GM18951 (cell line): ENCODE measurements at regions not wholly inside any gene's neighbourhood (a gene's known extent, or its start where the extent isn't known, plus 50 kb on each side); places are given as distances from the start of the nearest gene placed in this dataset.

Source experiments
- POLR2A ChIP-seq: IDR thresholded peaks from 4 replicates; pipeline ENCODE4 v1.6.1; 2011; ENCODE audit warnings: mild to moderate bottlenecking; ENCODE audit not compliant: insufficient read length, insufficient read depth; ENCODE audit errors: extremely low read depth
- in situ Hi-C: fragments of 300-500 bp; cut with MboI; formaldehyde crosslinking; loops from one replicate; pipeline ENCODE4 v1.12.0; 2022; ENCODE audit warnings: low sequenced_read_pairs, mixed read lengths, inconsistent platforms; ENCODE audit not compliant: unreplicated experiment

DNA sequence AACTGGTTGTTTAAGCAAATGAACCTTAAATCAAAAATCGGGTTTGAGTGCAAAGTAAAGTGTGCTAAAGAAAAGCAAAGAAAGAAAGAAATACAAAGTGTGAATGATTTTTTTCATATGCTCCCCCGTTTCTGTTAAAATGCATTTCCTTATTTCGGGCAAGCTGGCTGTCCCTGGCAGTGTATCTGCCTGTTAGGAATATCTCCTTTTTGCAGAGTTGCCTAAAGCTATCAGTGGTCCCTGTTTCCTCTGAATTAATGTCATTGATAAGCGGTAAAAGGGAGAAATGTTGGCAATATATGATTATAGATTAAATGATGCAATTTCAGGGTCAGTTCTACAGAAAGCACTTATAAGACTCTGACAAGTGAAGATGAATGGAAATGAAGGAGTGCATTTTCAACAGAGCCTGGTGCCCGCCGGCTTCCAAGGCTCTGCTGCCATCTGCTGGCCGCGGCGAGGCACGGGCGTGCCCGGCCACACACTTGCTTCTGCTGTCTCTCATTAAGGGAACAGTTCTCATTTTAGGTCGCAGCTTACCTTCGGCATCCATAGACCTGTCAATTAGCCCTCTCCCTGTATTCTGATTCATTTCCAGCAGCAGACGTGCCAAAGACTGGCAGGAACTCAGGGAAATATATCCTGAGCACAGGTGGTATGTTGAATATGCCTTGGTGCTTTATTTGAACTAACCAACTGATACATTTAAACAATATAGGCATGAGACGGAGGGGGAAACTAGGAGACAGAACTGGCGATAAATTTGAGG, 381.9 kb downstream of the C6orf118 start:
- no peak for TF ChIP-seq POLR2A
- in situ Hi-C loops: no loop called here

DNA sequence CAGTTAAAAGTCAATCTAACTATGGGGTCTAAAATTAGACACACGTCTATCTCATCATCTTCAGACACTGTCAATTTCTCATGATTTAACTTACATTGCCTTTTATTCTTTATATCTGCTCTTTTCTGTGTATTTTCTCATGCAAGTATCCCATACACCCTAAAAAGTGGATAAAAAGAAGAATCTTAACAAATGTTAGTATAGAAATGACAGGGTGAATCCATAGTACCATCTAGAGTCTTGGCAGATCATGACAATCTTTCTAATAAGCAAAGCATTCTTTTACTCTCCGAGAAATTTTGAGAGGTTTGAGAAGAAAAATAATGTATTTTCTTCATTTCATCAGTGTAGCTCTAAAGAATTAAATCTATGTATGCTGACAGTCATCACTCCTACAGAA, 382.7 kb downstream of the C6orf118 start:
- in situ Hi-C loops: no loop called here
- TF ChIP-seq POLR2A: no peak

DNA sequence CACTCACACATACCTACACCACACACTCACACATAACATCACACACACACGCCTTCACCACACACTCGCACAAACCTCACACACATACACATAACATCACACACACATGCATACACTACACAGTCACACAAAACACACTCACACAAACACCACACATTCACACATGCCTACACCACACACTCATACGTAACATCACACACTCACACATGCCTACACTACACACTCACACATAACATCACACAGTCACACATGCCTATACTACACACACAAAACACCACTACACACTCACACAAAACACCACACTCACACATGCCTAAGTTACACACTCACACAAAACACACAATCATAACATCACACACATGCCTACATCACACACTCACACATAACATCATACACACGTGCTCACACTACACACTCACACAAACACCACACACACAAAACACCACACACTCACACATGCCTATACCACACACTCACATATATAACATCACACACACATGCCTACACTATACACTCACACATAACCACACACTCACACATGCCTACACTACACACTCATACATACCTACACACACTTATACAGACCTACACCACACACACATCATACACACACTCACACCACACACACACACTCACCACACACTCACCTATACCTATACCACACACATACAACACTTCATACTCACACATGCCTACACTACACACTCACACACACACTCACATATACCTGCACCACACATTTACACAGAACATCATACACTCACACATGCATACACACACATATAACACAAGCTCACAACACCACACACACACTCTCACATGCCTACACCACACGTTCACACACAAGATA, 383.5 kb downstream of the C6orf118 start:
- no peak for TF ChIP-seq POLR2A
- in situ Hi-C loops: no loop called here

DNA sequence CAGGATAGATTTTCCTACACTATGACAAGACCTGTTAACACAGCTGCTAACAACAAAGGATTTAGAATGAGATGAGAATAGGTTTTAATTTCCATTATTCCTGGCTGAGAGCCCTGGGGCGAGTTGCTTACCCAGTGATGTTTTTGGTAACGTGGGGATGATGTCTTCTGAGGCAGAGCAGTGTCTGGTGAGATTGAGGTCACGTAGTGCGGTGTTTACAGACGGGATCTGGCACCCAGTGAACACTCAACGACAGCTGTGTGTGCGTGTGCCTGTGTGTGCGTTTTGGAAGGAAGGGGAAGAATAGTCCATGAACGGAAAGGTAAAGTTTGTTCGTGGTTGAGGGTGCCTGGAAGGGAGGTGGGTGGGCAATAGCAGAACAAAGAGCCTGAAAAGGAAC, 384.7 kb downstream of the C6orf118 start:
- in situ Hi-C loops: no loop called here
- TF ChIP-seq POLR2A: no peak

DNA sequence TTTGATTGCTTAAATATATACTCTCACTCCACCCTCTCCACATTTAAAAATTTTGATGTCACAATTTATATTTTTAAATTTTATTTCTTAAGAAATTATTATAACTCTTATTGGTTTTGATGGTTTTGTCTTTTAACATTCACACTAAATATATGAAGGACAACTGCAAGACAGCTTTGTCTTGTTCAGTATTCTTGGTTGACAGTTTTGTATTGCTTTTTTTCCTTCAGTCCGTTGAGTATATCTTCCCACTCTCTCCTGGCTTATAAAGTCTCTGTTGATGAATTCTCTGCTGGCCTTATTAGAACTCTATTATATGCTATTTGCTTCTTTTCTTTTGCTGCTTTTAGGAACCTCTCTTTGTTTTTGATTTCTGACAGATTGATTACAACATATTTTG, 392.2 kb downstream of the C6orf118 start:
- no peak for TF ChIP-seq POLR2A
- in situ Hi-C loops: no loop called here

DNA sequence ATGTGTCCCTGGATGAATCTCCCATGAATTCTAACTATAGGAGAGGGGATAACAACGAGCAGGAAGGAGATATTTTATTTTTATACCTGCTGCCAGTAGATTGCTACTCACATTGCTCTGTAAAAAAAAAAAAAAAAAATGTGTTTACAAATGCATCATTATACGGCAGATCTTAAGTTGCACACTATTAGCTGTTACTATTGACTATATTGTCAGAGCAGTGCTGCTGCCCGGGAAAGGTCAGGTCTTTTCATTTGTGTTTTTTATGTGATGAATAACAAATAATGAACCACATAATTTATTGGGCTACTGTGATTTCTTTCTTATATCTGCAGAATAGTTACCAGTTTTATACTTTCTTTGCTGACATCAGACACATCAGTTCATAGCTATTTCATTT, 393.3 kb downstream of the C6orf118 start:
- in situ Hi-C loops: no loop called here
- no peak for TF ChIP-seq POLR2A

DNA sequence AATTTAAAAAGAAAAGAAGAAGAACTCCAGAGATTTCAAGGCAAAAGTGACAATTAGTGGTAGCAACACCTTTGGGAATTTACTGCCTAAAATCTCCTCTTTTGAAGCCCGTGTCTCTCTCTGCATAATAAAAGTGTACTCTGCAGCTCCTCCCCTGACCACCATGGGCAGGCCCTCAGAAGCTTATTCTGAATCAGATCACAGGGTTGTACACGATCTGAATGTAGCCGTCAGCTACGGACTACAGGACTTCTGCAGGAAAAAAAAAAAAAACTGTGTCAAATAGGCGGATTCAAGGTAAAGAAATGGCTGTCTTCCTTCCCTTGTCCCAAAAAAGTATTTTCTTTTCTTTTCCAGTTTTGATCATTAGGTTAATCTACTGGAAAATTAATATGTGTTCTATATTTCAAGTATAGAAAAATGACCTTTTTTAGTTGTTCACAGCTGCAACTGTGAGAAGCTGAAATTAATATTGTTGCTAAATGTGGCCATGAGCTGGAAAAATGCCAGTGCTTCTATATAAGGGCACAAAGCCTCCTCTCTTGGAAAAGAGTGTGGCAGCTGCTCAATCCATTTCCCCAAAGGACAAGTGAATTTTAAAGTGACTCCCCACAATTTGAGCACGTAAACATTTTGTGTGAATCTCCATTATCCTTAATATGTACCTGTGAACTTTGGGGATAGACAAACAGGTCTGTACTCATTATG, 397.4 kb downstream of the C6orf118 start:
- in situ Hi-C loops: no loop called here
- no peak for TF ChIP-seq POLR2A

DNA sequence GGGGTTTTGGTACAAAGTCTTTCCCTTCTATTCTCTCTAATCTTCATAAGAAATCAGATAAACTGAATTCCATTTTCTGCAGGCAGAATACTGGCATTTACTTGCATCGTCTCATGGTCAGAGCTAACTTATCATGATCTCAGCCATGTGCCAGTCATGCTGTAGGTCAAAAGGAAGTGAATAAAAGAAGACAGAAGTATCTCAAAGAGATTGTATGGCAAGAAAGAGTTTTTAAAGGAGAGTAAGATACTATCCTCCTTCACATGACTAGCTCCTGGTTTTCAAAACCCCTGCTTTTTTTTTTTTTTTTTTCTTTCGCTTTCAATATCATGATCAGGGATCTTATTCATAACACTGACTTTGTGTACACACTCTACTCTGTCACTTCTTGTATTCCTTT, 398.3 kb downstream of the C6orf118 start:
- in situ Hi-C loops: no loop called here
- no peak for TF ChIP-seq POLR2A

DNA sequence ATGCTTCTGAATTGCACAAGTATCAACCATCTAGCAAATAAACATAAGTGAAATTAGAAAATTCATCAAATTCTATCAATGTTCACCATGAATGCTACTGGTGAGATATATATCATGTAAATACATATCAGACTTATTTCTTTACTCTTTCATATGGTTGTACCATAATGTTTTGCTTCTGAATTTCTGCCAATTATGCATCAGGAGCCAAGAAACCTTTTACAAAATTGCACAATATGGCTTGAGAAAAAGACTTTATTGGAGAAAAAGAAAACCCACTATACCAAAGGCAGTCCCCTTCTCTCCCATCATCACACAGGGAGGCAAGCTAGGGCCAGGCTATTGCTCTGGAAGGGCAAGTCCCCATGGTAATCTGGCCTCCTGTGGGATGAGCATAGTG, 402.6 kb downstream of the C6orf118 start:
- in situ Hi-C loops: no loop called here
- no peak for TF ChIP-seq POLR2A

DNA sequence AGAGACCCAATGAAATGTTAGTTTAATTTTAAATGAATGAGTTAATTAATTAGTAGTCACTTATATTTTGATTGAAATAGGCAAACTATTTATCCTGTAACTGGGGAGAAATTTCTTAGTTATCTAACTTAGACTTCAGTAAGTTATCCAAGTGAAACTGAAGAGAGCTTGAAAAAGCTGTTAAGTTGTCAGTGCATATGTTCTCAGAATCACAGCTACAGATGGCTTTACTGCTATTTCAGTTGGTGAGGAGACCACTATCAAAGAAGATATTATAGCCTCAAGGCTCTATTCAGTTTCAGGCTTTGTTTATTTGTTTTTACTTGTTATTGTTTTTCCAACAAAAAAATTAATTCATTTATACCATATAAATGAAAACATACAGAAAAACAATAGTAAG, 404.1 kb downstream of the C6orf118 start:
- in situ Hi-C loops: no loop called here
- no peak for TF ChIP-seq POLR2A

DNA sequence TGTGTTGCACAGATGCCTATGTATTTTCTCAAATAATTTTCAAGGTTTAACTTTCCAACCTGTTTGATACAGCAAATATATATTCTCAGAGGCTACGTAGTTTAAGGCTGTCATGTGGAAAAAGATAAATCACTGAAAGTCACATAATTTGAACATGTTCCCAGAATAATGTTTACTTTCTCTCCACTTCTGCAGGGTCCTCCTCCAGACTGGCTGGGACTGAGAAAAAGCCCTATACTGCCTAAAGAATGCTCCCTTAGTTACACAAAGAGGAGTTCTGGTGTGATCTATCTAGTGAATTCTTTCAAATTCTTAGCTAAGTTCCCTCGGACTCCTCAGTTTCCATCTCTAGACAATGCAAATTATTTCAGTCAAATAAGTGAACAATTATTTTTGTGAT, 411.0 kb downstream of the C6orf118 start:
- in situ Hi-C loops: no loop called here
- TF ChIP-seq POLR2A: no peak

DNA sequence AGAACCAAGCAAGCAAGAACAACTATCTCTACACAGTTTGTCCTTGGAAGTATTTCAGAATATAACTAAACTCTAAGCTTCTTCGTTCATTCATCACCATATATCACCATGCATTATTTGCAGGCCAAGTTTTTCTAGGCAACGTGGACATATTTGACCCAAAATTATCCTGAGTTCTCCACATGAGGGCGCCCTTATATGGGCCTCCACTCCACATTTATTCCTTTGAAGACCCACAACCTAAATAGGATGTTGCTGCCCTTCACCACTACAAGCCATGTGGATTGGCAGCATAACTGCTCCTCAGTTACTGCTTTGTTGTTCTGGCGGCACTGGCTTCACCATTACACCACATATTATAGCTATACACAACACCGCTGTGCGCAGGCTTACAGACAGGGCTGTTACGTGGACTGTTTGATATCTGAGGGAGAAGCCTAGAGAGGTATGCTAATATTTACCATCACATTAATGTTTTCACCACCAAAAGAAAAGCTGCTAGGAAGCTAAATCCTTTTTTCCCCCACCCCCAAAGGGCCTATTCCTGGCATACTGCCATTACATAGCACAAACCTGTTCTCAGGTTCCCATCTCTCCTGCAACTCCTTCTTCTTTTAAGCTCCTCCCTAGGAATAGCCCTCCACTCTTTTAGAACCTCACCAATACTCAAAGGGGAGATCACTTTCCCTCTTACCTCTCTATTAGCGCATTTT, 411.7 kb downstream of the C6orf118 start:
- TF ChIP-seq POLR2A: no peak
- in situ Hi-C loops: no loop called here

DNA sequence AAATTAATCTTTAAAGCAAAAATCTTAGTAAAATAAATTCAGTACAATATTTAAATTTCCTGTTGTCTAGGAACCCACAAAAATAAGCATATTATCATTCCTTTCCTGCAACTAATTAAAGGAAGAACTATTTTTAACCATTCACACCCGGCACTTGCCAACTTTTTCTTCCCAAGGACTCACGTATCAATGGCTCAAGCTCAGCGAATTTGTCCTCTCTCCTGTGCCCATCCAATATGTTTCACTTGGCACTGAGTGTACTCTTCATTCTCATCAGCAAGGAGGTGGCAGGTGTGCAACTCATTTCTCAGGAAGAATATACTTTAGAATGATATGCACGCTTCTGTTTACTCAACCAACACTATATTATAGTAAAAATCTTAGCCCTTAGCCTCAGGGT, 419.4 kb downstream of the C6orf118 start:
- TF ChIP-seq POLR2A: no peak
- in situ Hi-C loops: no loop called here
